ENCODE measurements at regions not wholly inside any gene's neighbourhood (a gene's known extent, or its start where the extent isn't known, plus 50 kb on each side); places are given as distances from the start of the nearest gene placed in this dataset.
"Not testable (repeated sequence)": the region's sequence is repeated elsewhere in the genome, so short reads cannot be mapped to it uniquely, and the experiment has no call there.

DNA sequence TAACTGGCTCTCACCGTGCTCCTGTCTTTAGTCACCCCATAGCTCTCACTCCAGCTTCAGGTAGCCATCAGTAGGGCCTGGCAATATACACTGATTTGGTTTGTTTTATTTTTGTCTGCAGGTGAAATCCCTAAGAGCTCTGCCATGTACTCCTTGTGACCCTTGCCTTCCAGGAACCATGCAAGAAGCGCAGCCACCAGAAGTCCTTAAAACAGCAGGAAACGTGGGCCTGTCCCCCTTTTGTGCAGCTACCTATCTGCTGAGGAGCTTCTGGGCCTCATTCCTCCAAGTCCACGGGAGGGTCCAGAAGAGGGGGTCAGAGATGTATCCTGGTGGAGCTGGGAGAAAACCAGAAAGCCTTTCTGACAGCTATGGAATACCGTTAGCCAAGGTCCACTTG lies 399.1 kb downstream of the FAM72C start:
- H3K4me1 ChIP-seq (ENCODE audit: control insufficient read depth, insufficient read depth, low read length, poor library complexity, severe bottlenecking); H3K36me3 ChIP-seq (ENCODE audit: control insufficient read depth, insufficient read depth, low read length); DNase-seq; H3K27me3 ChIP-seq (replicated peaks; ENCODE audit: control insufficient read depth, insufficient read depth, low read length, poor library complexity, severe bottlenecking); H3K9me3 ChIP-seq (ENCODE audit: control insufficient read depth, low read length); H3K27ac ChIP-seq (ENCODE audit: insufficient read depth, low read length, poor library complexity, severe bottlenecking); H3K4me3 ChIP-seq (ENCODE audit: insufficient read depth, low read depth, low read length, poor library complexity, severe bottlenecking): not testable (repeated sequence)

DNA sequence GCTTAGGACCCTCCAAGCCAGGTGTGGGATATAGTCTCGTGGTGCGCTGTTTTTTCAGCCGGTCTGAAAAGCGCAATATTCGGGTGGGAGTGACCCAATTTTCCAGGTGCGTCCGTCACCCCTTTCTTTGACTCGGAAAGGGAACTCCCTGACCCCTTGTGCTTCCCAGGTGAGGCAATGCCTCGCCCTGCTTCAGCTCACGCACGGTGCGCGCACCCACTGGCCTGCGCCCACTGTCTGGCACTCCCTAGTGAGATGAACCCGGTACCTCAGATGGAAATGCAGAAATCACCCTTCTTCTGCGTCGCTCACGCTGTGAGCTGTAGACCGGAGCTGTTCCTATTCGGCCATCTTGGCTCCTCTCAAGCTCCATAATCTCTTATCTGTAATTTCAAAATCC lies 408.0 kb downstream of the FAM72C start:
- H3K27ac ChIP-seq (ENCODE audit: insufficient read depth, low read length, poor library complexity, severe bottlenecking); DNase-seq; H3K36me3 ChIP-seq (ENCODE audit: control insufficient read depth, insufficient read depth, low read length); H3K4me1 ChIP-seq (ENCODE audit: control insufficient read depth, insufficient read depth, low read length, poor library complexity, severe bottlenecking); H3K4me3 ChIP-seq (ENCODE audit: insufficient read depth, low read depth, low read length, poor library complexity, severe bottlenecking); H3K27me3 ChIP-seq (replicated peaks; ENCODE audit: control insufficient read depth, insufficient read depth, low read length, poor library complexity, severe bottlenecking); H3K9me3 ChIP-seq (ENCODE audit: control insufficient read depth, low read length): not testable (repeated sequence)

DNA sequence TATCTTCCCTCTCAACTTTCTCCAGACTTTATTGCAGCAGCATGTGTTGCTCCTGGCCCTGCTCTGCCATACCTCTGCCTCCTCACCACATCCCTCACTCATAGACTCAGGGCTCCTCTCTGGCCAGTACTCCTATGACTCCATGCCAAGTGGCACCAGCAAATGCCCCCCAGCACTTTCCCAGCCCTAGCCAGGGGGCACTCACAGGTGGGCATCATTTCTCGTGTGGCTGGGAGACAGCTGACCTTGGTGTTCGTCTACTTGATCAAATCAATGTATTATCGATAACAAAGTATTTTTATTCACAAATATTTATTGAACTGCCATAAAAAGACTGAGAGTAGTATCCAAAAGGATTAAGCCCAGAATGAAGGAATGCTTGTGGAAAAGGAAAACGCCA lies 418.2 kb downstream of the FAM72C start:
- H3K9me3 ChIP-seq (ENCODE audit: control insufficient read depth, low read length) = no peaks in the 10 kb centered on the region
- no peaks in the 10 kb centered on the region for H3K4me1 ChIP-seq (ENCODE audit: control insufficient read depth, insufficient read depth, low read length, poor library complexity, severe bottlenecking)
- H3K27me3 ChIP-seq (replicated peaks; ENCODE audit: control insufficient read depth, insufficient read depth, low read length, poor library complexity, severe bottlenecking) = no peaks in the 10 kb centered on the region
- no peak for DNase-seq
- H3K36me3 ChIP-seq (ENCODE audit: control insufficient read depth, insufficient read depth, low read length) = no peaks in the 10 kb centered on the region
- no peak overlapping the region for H3K4me3 ChIP-seq (ENCODE audit: insufficient read depth, low read depth, low read length, poor library complexity, severe bottlenecking)
- no peak overlapping the region for H3K27ac ChIP-seq (ENCODE audit: insufficient read depth, low read length, poor library complexity, severe bottlenecking)

DNA sequence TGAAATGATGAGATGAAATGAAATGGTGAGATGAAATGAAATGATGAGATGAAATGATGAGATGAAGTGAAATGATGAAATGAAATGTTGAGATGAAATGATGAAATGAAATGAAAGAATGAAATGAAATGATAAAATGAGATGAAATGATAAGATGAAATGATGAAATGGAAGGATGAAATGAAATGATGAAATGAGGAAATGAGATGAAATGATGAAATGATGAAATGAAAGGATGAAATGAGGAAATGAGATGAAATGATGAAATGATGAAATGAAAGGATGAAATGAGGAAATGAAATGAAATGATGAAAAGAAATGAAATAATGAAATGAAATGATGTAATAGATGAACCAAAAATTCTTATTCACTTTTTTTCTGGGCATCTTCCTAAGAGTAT lies 467.1 kb downstream of the FAM72C start:
- not testable (repeated sequence) for DNase-seq; H3K4me1 ChIP-seq (ENCODE audit: control insufficient read depth, insufficient read depth, low read length, poor library complexity, severe bottlenecking); H3K27ac ChIP-seq (ENCODE audit: insufficient read depth, low read length, poor library complexity, severe bottlenecking); H3K27me3 ChIP-seq (replicated peaks; ENCODE audit: control insufficient read depth, insufficient read depth, low read length, poor library complexity, severe bottlenecking); H3K36me3 ChIP-seq (ENCODE audit: control insufficient read depth, insufficient read depth, low read length); H3K9me3 ChIP-seq (ENCODE audit: control insufficient read depth, low read length); H3K4me3 ChIP-seq (ENCODE audit: insufficient read depth, low read depth, low read length, poor library complexity, severe bottlenecking)

DNA sequence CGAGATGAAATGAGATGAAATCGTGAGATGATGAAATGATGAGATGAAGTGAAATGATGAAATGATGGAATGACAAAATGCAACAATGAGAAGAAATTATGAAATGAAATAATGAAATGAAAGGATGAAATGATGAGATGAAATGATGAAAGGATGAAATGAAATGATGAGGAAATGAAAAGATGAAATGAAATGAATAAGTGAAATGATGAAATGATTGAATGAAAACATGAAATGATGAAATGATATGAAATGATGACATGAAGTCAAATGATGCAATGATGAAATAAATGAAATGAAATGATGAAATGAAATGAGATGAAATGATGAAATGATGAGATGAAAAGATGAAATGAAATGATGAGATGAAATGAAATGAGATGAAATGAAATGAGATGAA lies 467.7 kb downstream of the FAM72C start:
- not testable (repeated sequence) for H3K4me3 ChIP-seq (ENCODE audit: insufficient read depth, low read depth, low read length, poor library complexity, severe bottlenecking); H3K27me3 ChIP-seq (replicated peaks; ENCODE audit: control insufficient read depth, insufficient read depth, low read length, poor library complexity, severe bottlenecking); H3K27ac ChIP-seq (ENCODE audit: insufficient read depth, low read length, poor library complexity, severe bottlenecking)

DNA sequence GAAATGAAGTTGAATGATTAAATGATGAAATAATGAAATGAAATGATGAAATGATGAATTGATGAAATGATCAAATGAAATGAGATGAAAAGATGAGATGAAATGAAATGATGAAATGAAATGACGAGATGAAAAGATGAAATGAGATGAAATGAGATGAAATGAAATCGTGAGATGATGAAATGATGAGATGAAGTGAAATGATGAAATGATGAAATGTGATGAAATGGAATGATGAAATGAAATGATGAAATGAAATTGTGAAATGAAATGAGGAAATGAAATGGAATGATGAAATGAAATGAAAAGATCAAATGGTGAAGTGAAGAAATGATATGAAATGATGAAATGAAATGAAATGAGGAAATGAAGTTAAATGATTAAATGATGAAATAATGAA lies 468.7 kb downstream of the FAM72C start:
- not testable (repeated sequence) for H3K9me3 ChIP-seq (ENCODE audit: control insufficient read depth, low read length); H3K27ac ChIP-seq (ENCODE audit: insufficient read depth, low read length, poor library complexity, severe bottlenecking); H3K4me3 ChIP-seq (ENCODE audit: insufficient read depth, low read depth, low read length, poor library complexity, severe bottlenecking); H3K27me3 ChIP-seq (replicated peaks; ENCODE audit: control insufficient read depth, insufficient read depth, low read length, poor library complexity, severe bottlenecking); H3K4me1 ChIP-seq (ENCODE audit: control insufficient read depth, insufficient read depth, low read length, poor library complexity, severe bottlenecking); H3K36me3 ChIP-seq (ENCODE audit: control insufficient read depth, insufficient read depth, low read length); DNase-seq

More for the DNA sequence above, 467.7 kb downstream of the FAM72C start:
- H3K4me1 ChIP-seq (ENCODE audit: control insufficient read depth, insufficient read depth, low read length, poor library complexity, severe bottlenecking); H3K36me3 ChIP-seq (ENCODE audit: control insufficient read depth, insufficient read depth, low read length); DNase-seq; H3K9me3 ChIP-seq (ENCODE audit: control insufficient read depth, low read length): not testable (repeated sequence)

DNA sequence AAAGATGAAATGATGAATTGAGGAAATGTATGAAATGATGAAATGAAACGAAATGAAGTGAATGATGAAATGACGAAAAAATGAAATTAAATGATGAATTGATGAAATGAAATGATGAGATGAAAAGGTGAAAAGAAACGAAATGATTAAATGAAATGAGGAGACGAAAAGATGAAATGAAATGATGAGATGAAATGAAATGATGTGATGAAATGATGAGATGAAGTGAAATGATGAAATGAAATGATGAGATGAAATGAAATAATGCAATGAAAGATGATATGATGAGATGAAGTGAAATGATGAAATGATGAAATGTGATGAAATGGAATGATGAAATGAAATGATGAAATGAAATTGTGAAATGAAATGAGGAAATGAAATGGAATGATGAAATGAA lies 469.7 kb downstream of the FAM72C start:
- H3K27ac ChIP-seq (ENCODE audit: insufficient read depth, low read length, poor library complexity, severe bottlenecking); H3K9me3 ChIP-seq (ENCODE audit: control insufficient read depth, low read length); H3K4me3 ChIP-seq (ENCODE audit: insufficient read depth, low read depth, low read length, poor library complexity, severe bottlenecking); H3K4me1 ChIP-seq (ENCODE audit: control insufficient read depth, insufficient read depth, low read length, poor library complexity, severe bottlenecking); H3K36me3 ChIP-seq (ENCODE audit: control insufficient read depth, insufficient read depth, low read length); DNase-seq; H3K27me3 ChIP-seq (replicated peaks; ENCODE audit: control insufficient read depth, insufficient read depth, low read length, poor library complexity, severe bottlenecking): not testable (repeated sequence)

DNA sequence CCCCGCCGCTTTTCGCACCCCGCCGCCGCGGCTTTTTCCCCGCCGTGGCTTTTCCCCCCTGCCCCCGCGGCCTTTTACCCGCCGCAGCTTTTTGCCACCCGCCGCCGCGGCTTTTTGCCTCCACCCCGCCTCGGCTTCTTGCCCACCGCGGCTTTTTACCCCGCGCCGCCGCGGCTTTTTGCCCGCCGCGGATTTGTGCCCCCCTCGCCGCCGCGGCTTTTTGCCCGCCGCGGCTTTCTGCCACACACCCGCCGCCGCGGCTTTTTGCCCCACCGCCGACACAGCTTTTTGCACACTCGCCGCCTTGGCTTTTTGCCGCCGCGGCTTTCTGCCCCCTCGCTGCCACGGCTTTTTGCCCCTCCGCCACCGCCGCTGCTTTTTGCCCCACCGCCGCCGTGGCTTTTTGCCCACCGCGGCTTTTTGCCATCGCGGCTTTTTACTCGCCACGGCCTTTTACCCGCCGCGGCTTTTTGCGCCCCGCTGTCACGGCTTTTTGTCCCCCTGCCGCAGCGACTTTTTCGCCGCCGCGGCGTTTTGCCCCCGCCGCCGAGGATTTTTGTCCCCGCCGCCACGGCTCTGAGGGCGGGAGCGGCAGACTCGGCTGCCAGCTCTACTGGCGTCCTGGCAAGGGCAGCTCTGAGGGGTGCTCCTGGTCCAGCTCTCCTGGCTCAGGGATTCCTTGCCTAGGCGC lies 473.6 kb downstream of the FAM72C start:
- H3K27ac ChIP-seq (ENCODE audit: insufficient read depth, low read length, poor library complexity, severe bottlenecking); H3K9me3 ChIP-seq (ENCODE audit: control insufficient read depth, low read length); H3K4me3 ChIP-seq (ENCODE audit: insufficient read depth, low read depth, low read length, poor library complexity, severe bottlenecking); H3K27me3 ChIP-seq (replicated peaks; ENCODE audit: control insufficient read depth, insufficient read depth, low read length, poor library complexity, severe bottlenecking); H3K4me1 ChIP-seq (ENCODE audit: control insufficient read depth, insufficient read depth, low read length, poor library complexity, severe bottlenecking); H3K36me3 ChIP-seq (ENCODE audit: control insufficient read depth, insufficient read depth, low read length): not testable (repeated sequence)
- peak in 1 of 3 donors; percentile 0 for DNase-seq

DNA sequence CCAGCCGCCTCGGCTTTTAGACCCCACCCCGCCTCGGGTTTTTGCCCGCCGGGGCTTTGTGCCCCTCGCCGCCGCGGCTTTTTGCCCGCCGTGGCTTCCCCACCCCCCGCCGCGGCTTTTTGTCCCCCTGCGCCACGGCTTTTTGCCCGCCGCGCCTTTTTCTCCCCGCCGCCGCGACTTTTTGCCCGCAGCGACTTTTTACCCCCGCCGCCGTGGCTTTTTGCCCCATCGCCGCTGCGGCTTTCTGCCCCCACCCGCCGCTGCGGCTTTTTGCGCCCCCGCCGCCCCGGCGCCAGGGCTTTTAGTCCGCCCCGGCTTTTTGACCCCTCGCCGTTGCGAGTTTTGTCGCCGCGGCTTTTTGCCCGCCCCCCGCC lies 474.4 kb downstream of the FAM72C start:
- H3K9me3 ChIP-seq (ENCODE audit: control insufficient read depth, low read length) = no peaks in the 10 kb centered on the region

DNA sequence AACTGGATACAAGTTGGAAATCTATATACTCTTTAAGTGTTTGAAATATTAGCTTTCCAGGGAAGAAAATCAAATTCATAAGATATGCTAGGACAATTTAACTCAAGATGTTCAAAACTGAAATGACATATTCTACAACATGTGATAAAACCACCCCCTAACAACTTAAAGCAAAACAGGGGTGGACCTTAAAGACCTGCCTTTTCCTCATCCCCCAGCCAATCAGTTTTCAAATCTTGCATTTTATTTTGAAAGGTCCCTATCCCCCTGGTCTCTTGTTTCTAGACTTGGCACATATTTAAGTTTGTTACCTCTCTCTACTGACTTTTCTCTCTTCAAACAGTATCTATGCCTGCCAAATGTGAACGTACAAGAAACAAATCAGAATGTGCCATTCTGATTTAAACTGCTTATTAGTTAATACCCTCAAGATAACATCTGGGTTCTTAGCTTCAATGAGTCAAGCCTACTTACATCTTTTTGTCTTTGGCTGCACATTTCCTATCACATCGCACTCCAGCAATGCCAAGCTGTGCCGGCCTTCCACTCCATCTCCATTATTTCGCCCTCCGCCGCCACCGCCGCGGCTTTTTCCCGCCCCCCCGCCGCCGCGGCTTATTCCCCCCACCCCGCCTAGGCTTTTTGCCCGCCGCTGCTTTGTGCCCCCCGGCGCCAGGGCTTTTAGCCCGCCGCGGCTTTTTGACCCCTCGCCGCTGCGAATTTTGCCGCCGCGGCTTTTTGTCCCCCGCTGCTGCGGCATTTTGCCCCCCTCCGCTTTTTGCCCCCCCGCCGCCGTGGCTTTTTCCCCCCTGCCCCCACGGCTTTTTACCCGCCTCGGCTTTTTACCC lies 475.0 kb downstream of the FAM72C start:
- DNase-seq = not testable (repeated sequence)

More for the DNA sequence above, 474.4 kb downstream of the FAM72C start:
- peak in 1 of 3 donors; percentile 1 for DNase-seq
- H3K27me3 ChIP-seq (replicated peaks; ENCODE audit: control insufficient read depth, insufficient read depth, low read length, poor library complexity, severe bottlenecking) = peaks cover 4% of the 10 kb centered on the region
- no peaks in the 10 kb centered on the region for H3K4me1 ChIP-seq (ENCODE audit: control insufficient read depth, insufficient read depth, low read length, poor library complexity, severe bottlenecking)
- H3K4me3 ChIP-seq (ENCODE audit: insufficient read depth, low read depth, low read length, poor library complexity, severe bottlenecking) = no peak overlapping the region
- no peaks in the 10 kb centered on the region for H3K36me3 ChIP-seq (ENCODE audit: control insufficient read depth, insufficient read depth, low read length)
- H3K27ac ChIP-seq (ENCODE audit: insufficient read depth, low read length, poor library complexity, severe bottlenecking) = no peak overlapping the region

More for the DNA sequence above, 475.0 kb downstream of the FAM72C start:
- H3K27ac ChIP-seq (ENCODE audit: insufficient read depth, low read length, poor library complexity, severe bottlenecking); H3K36me3 ChIP-seq (ENCODE audit: control insufficient read depth, insufficient read depth, low read length); H3K27me3 ChIP-seq (replicated peaks; ENCODE audit: control insufficient read depth, insufficient read depth, low read length, poor library complexity, severe bottlenecking); H3K4me1 ChIP-seq (ENCODE audit: control insufficient read depth, insufficient read depth, low read length, poor library complexity, severe bottlenecking); H3K9me3 ChIP-seq (ENCODE audit: control insufficient read depth, low read length); H3K4me3 ChIP-seq (ENCODE audit: insufficient read depth, low read depth, low read length, poor library complexity, severe bottlenecking): not testable (repeated sequence)

All from effector memory CD4-positive, alpha-beta T cell (primary cell).